ENCODE measurements at regions not wholly inside any gene's neighbourhood (a gene's known extent, or its start where the extent isn't known, plus 50 kb on each side); places are given as distances from the start of the nearest gene placed in this dataset.
"Not testable (repeated sequence)": the region's sequence is repeated elsewhere in the genome, so short reads cannot be mapped to it uniquely, and the experiment has no call there.

- no peak for DNase-seq (ENCODE audit: low spot score)
Measured at GRCh38 chr12:18008642-18009041, 81.4 kb downstream of the RERGL start.

- DNase-seq (ENCODE audit: low spot score): no peak
Measured at GRCh38 chr12:17999174-17999801, 90.7 kb downstream of the RERGL start.

GRCh38 chr12:17992002-17992656 lies 97.9 kb downstream of the RERGL start:
- peak; percentile 26 for DNase-seq (ENCODE audit: low spot score)

- no peak for DNase-seq (ENCODE audit: low spot score)
Measured at GRCh38 chr12:17982556-17982955, 107.4 kb downstream of the RERGL start.

GRCh38 chr12:17976202-17976601 lies 113.8 kb downstream of the RERGL start:
- DNase-seq (ENCODE audit: low spot score): no peak

- no peak for DNase-seq (ENCODE audit: low spot score)
Measured at GRCh38 chr12:17975763-17976162, 114.2 kb downstream of the RERGL start.

- no peak for DNase-seq (ENCODE audit: low spot score)
Measured at GRCh38 chr12:17975239-17975638, 114.8 kb downstream of the RERGL start.

GRCh38 chr12:17971850-17972249 lies 118.1 kb downstream of the RERGL start:
- DNase-seq (ENCODE audit: low spot score): no peak

GRCh38 chr12:17954788-17955187 lies 135.2 kb downstream of the RERGL start:
- no peak for DNase-seq (ENCODE audit: low spot score)

GRCh38 chr12:17950898-17951297 lies 139.1 kb downstream of the RERGL start:
- no peak for DNase-seq (ENCODE audit: low spot score)

GRCh38 chr12:17949558-17950141 lies 140.3 kb downstream of the RERGL start:
- DNase-seq (ENCODE audit: low spot score): no peak

GRCh38 chr12:17928708-17929366 lies 161.2 kb downstream of the RERGL start:
- DNase-seq (ENCODE audit: low spot score): no peak

- DNase-seq (ENCODE audit: low spot score): no peak
Measured at GRCh38 chr12:17918013-17918412, 172.0 kb downstream of the RERGL start.

GRCh38 chr12:17884581-17884980 lies 205.4 kb downstream of the RERGL start:
- DNase-seq (ENCODE audit: low spot score): no peak

GRCh38 chr12:17878714-17879113 lies 211.3 kb downstream of the RERGL start:
- DNase-seq (ENCODE audit: low spot score): no peak

- DNase-seq (ENCODE audit: low spot score): no peak
Measured at GRCh38 chr12:17875230-17875629, 214.8 kb downstream of the RERGL start.

GRCh38 chr12:17866802-17867201 lies 223.2 kb downstream of the RERGL start:
- no peak for DNase-seq (ENCODE audit: low spot score)

GRCh38 chr12:17855548-17855947 lies 234.4 kb downstream of the RERGL start:
- DNase-seq (ENCODE audit: low spot score): not testable (repeated sequence)

- no peak for DNase-seq (ENCODE audit: low spot score)
Measured at GRCh38 chr12:17853054-17853453, 236.9 kb downstream of the RERGL start.

- no peak for DNase-seq (ENCODE audit: low spot score)
Measured at GRCh38 chr12:17841496-17841895, 248.5 kb downstream of the RERGL start.

- no peak for DNase-seq (ENCODE audit: low spot score)
Measured at GRCh38 chr12:17829813-17830212, 260.2 kb downstream of the RERGL start.

- DNase-seq (ENCODE audit: low spot score): no peak
Measured at GRCh38 chr12:17818931-17819330, 271.1 kb downstream of the RERGL start.

- DNase-seq (ENCODE audit: low spot score): no peak
Measured at GRCh38 chr12:17810399-17810798, 279.6 kb downstream of the RERGL start.

Data from cerebellar cortex (tissue), 1 donor.